ENCODE measurements at regions not wholly inside any gene's neighbourhood (a gene's known extent, or its start where the extent isn't known, plus 50 kb on each side); places are given as distances from the start of the nearest gene placed in this dataset.

- TF ChIP-seq, protein P1, sequence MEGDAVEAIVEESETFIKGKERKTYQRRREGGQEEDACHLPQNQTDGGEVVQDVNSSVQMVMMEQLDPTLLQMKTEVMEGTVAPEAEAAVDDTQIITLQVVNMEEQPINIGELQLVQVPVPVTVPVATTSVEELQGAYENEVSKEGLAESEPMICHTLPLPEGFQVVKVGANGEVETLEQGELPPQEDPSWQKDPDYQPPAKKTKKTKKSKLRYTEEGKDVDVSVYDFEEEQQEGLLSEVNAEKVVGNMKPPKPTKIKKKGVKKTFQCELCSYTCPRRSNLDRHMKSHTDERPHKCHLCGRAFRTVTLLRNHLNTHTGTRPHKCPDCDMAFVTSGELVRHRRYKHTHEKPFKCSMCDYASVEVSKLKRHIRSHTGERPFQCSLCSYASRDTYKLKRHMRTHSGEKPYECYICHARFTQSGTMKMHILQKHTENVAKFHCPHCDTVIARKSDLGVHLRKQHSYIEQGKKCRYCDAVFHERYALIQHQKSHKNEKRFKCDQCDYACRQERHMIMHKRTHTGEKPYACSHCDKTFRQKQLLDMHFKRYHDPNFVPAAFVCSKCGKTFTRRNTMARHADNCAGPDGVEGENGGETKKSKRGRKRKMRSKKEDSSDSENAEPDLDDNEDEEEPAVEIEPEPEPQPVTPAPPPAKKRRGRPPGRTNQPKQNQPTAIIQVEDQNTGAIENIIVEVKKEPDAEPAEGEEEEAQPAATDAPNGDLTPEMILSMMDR (IDR thresholded peaks at IDR 0.05) = no peak
- no peak for TF ChIP-seq POLR2AphosphoS5 (IDR thresholded peaks at IDR 0.05; ENCODE audit: low read depth, low read length)
- TF ChIP-seq, protein P2, sequence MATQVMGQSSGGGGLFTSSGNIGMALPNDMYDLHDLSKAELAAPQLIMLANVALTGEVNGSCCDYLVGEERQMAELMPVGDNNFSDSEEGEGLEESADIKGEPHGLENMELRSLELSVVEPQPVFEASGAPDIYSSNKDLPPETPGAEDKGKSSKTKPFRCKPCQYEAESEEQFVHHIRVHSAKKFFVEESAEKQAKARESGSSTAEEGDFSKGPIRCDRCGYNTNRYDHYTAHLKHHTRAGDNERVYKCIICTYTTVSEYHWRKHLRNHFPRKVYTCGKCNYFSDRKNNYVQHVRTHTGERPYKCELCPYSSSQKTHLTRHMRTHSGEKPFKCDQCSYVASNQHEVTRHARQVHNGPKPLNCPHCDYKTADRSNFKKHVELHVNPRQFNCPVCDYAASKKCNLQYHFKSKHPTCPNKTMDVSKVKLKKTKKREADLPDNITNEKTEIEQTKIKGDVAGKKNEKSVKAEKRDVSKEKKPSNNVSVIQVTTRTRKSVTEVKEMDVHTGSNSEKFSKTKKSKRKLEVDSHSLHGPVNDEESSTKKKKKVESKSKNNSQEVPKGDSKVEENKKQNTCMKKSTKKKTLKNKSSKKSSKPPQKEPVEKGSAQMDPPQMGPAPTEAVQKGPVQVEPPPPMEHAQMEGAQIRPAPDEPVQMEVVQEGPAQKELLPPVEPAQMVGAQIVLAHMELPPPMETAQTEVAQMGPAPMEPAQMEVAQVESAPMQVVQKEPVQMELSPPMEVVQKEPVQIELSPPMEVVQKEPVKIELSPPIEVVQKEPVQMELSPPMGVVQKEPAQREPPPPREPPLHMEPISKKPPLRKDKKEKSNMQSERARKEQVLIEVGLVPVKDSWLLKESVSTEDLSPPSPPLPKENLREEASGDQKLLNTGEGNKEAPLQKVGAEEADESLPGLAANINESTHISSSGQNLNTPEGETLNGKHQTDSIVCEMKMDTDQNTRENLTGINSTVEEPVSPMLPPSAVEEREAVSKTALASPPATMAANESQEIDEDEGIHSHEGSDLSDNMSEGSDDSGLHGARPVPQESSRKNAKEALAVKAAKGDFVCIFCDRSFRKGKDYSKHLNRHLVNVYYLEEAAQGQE (IDR thresholded peaks at IDR 0.05; ENCODE audit: insufficient read depth in 1 of 2, low read depth in 2 of 2, low read length in 1 of 2) = no peak
- TF ChIP-seq SIN3A (IDR thresholded peaks at IDR 0.05; ENCODE audit: borderline replicate concordance, insufficient read depth, low read depth, low read length) = no peak
Observed at GRCh38 chr7:82615527-82615926, 171.9 kb upstream of the CACNA2D1 start.
